Right lobe of liver (tissue), 4 donors: ENCODE measurements at regions not wholly inside any gene's neighbourhood (a gene's known extent, or its start where the extent isn't known, plus 50 kb on each side); places are given as distances from the start of the nearest gene placed in this dataset.
"Not testable (repeated sequence)": the region's sequence is repeated elsewhere in the genome, so short reads cannot be mapped to it uniquely, and the experiment has no call there.

ENCODE experiments used
- CTCF ChIP-seq, 4 donors: fragments of 200-600 bp in 3 of 4; fragments of 450-650 bp in 1 of 4; IDR thresholded peaks; one replicate each; pipeline versions ENCODE4 v1.5.1 to v1.8.0; 2016 to 2022; ENCODE audit warnings: antibody characterized with exemption in 4 of 4, mild to moderate bottlenecking in 2 of 4
- POLR2A ChIP-seq: fragments of 450-650 bp; IDR thresholded peaks from one replicate; pipeline ENCODE4 v1.6.1; 2017; ENCODE audit warnings: antibody characterized with exemption, mild to moderate bottlenecking
- donor health status: DM: no; HTN: no; CAD: no.
- donor health status: DM: no; HTN: no; CAD: no.
- donor health status: DM: no; HTN: yes; CAD: no.

GRCh38 chr11:43165393-43165792 lies 146.4 kb upstream of the API5 start:
- peak in 1 of 4 donors; percentile 8 for TF ChIP-seq CTCF (IDR thresholded peaks at IDR 0.05)
- TF ChIP-seq POLR2A = not testable (repeated sequence)
